ENCODE measurements at regions not wholly inside any gene's neighbourhood (a gene's known extent, or its start where the extent isn't known, plus 50 kb on each side); places are given as distances from the start of the nearest gene placed in this dataset.

- H3K79me2 ChIP-seq (ENCODE audit: insufficient read depth, low read length): no peaks in the 10 kb centered on the region
- intact Hi-C loops (cut with micrococcal nuclease; ENCODE audit: unreplicated experiment): no loop called here
These were observed 775.9 kb upstream of the INTU start for GRCh38 chr4:126856906-126857305.

More at GRCh38 chr4:126856906-126857305, 775.9 kb upstream of the INTU start:
- Histone ChIP-seq H3K9me3 (ENCODE audit: low read length) (no peaks in the 10 kb centered on the region), H3K27me3 (ENCODE audit: control insufficient read depth in 1 of 2, insufficient read depth in 2 of 2, low read length in 2 of 2) (no peaks in the 10 kb centered on the region), H3K27ac (ENCODE audit: extremely low read length, insufficient read depth, low read length) (no peak overlapping the region), H3K4me3 (replicated peaks in 1 of 3; ENCODE audit: insufficient read depth in 1 of 3, low read depth in 2 of 3, low read length in 3 of 3) (no peak overlapping the region), H3K4me2 (ENCODE audit: low read depth, low read length) (no peak overlapping the region), H3K36me3 (replicated peaks in 1 of 2; ENCODE audit: control insufficient read depth in 1 of 2, insufficient read depth in 2 of 2, low read length in 2 of 2) (no peaks in the 10 kb centered on the region), H3K9ac (ENCODE audit: insufficient read depth, low read depth, low read length) (no peak overlapping the region), H2AFZ (ENCODE audit: low read length) (no peak overlapping the region), H4K20me1 (ENCODE audit: insufficient read depth, low read length) (no peaks in the 10 kb centered on the region), H3K4me1 (ENCODE audit: insufficient read depth, low read length) (no peaks in the 10 kb centered on the region)
- CTCF ChIA-PET (ENCODE audit: low intra/inter-chr PET ratio, low total read pairs): no interaction called here
- WGBS (ENCODE audit: low lambda C conversion rate): 17% methylated on average over 3 of the region's 3 CpGs
- BruUV-seq (replicated peaks): no TSS peak
- DNase-seq (ENCODE audit: low spot score) (no peak), FAIRE-seq (no peak), ATAC-seq (no peak)
- POLR2A ChIA-PET: no interaction called here
- TF ChIP-seq MAF1 (CRISPR knock-in tag; IDR thresholded peaks at IDR 0.05; ENCODE audit: borderline replicate concordance): no peak
- TF ChIP-seq SIN3A (IDR thresholded peaks at IDR 0.05; ENCODE audit: borderline replicate concordance, low read depth, low read length): no peak
- TF ChIP-seq ZNF207 (IDR thresholded peaks at IDR 0.05; ENCODE audit: borderline replicate concordance): no peak
- no peak for TF ChIP-seq GZF1 (CRISPR knock-in tag; IDR thresholded peaks at IDR 0.05)
- TF ChIP-seq PAF1 (CRISPR knock-in tag; IDR thresholded peaks at IDR 0.05): no peak
- no peak for TF ChIP-seq ZBED4 (CRISPR knock-in tag; IDR thresholded peaks at IDR 0.05; ENCODE audit: borderline replicate concordance)
- no peak for TF ChIP-seq ZNF891 (CRISPR knock-in tag; IDR thresholded peaks at IDR 0.05)
- no peak for TF ChIP-seq ZNF431 (CRISPR knock-in tag; IDR thresholded peaks at IDR 0.05; ENCODE audit: borderline replicate concordance, low read depth)
- TF ChIP-seq ZHX2 (IDR thresholded peaks at IDR 0.05; ENCODE audit: low read depth): no peak
- no peak for TF ChIP-seq ZHX2 (CRISPR knock-in tag; IDR thresholded peaks at IDR 0.05; ENCODE audit: borderline replicate concordance)
- no peak for TF ChIP-seq CBX1 (IDR thresholded peaks at IDR 0.05; ENCODE audit: low read depth)
- TF ChIP-seq ZFY (CRISPR knock-in tag; IDR thresholded peaks at IDR 0.05): no peak
- TF ChIP-seq ZNF878 (CRISPR knock-in tag; IDR thresholded peaks at IDR 0.05): no peak
- TF ChIP-seq, protein P1, sequence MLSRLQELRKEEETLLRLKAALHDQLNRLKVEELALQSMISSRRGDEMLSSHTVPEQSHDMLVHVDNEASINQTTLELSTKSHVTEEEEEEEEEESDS (CRISPR knock-in tag; IDR thresholded peaks at IDR 0.05; ENCODE audit: borderline replicate concordance): no peak
- no peak for TF ChIP-seq DR1 (CRISPR knock-in tag; IDR thresholded peaks at IDR 0.05)
- no peak for TF ChIP-seq ARNTL (CRISPR knock-in tag; IDR thresholded peaks at IDR 0.05)
- in situ Hi-C loops (cut with HindIII; ENCODE audit: extremely low pct_ligation_motif_present, low pct_unique_long_range_greater_than_20kb): no loop called here
